IMR-90 (cell line): ENCODE measurements at regions not wholly inside any gene's neighbourhood (a gene's known extent, or its start where the extent isn't known, plus 50 kb on each side); places are given as distances from the start of the nearest gene placed in this dataset.

Experiments used
- ATAC-seq: fragments of 200-7000 bp; cut with Tn5 transposase; 2 replicates; pipeline ENCODE4 v1.9.1; 2020; ENCODE audit warnings: low read depth, mild to moderate bottlenecking, moderate library complexity
- BruUV-seq: library from RNA; stranded (reverse); fragments of 400-500 nt; replicated peaks from 2 replicates; lab custom pipeline; 2021; lab: Mats Ljungman, UMichigan
- CTCF ChIA-PET: fragments of 300-600 bp; formaldehyde crosslinking; extraction: SDS; loops from one replicate; lab custom pipeline; 2021; ENCODE audit warnings: antibody characterized with exemption; lab: Yijun Ruan, JAX
- POLR2A ChIA-PET: fragments of 300-600 bp; sonication (Branson Sonifier 250); formaldehyde crosslinking; loops from one replicate; lab custom pipeline; 2022; ENCODE audit warnings: antibody characterized with exemption; ENCODE audit not compliant: unreplicated experiment; lab: Charles Lee
- DNase-seq: peaks from one replicate; pipeline ENCODE4 v3.0.0; 2013
- H2AFZ ChIP-seq: replicated peaks from 2 replicates; pipeline ENCODE3; 2013; ENCODE audit warnings: low read length, mild to moderate bottlenecking; ENCODE audit not compliant: poor library complexity
- H2AK5ac ChIP-seq: 2 replicates; pipeline ENCODE4 v1.6.1; 2013; ENCODE audit warnings: low read depth, low read length, inconsistent platforms
- H2AK9ac ChIP-seq: replicated peaks from 2 replicates; pipeline ENCODE3; 2013; ENCODE audit warnings: mild to moderate bottlenecking, low read depth, low read length, moderate library complexity; ENCODE audit not compliant: poor library complexity
- H2BK120ac ChIP-seq: 2 replicates; pipeline ENCODE4 v1.6.1; 2013; ENCODE audit warnings: low read depth, low read length, inconsistent platforms
- H2BK15ac ChIP-seq: 3 replicates; pipeline ENCODE4 v1.6.1; 2013; ENCODE audit warnings: low read depth, low read length, inconsistent platforms
- H2BK20ac ChIP-seq: 2 replicates; pipeline ENCODE4 v1.6.1; 2013; ENCODE audit warnings: low read depth, mild to moderate bottlenecking, inconsistent platforms, low read length, moderate library complexity
- H2BK5ac ChIP-seq: 2 replicates; pipeline ENCODE4 v1.6.1; 2013; ENCODE audit warnings: mild to moderate bottlenecking, low read depth, low read length, inconsistent platforms; ENCODE audit not compliant: poor library complexity, severe bottlenecking
- H3K14ac ChIP-seq: replicated peaks from 2 replicates; pipeline ENCODE4 v1.6.1; 2013; ENCODE audit warnings: low read depth, low read length, inconsistent platforms
- H3K18ac ChIP-seq: 2 replicates; pipeline ENCODE4 v1.6.1; 2013; ENCODE audit warnings: low read depth, low read length, control low read depth
- H3K23ac ChIP-seq: 2 replicates; pipeline ENCODE4 v1.6.1; 2013; ENCODE audit warnings: low read depth, low read length, inconsistent platforms
- H3K27ac ChIP-seq: 2 replicates; pipeline ENCODE4 v1.5.1; 2013; ENCODE audit warnings: mild to moderate bottlenecking, control low read depth, low read length; ENCODE audit not compliant: insufficient read depth
- H3K27me3 ChIP-seq: 2 replicates; pipeline ENCODE4 v1.6.1; 2013; ENCODE audit warnings: low read length; ENCODE audit not compliant: control insufficient read depth, insufficient read depth
- H3K36me3 ChIP-seq: 2 replicates; pipeline ENCODE4 v1.6.1; 2013; ENCODE audit warnings: low read length, mixed read lengths; ENCODE audit not compliant: control insufficient read depth, insufficient read depth
- H3K4ac ChIP-seq: 2 replicates; pipeline ENCODE4 v1.6.1; 2013; ENCODE audit warnings: low read depth, low read length, inconsistent platforms
- H3K4me1 ChIP-seq: 2 replicates; pipeline ENCODE4 v1.6.1; 2013; ENCODE audit warnings: low read length, mixed read lengths; ENCODE audit not compliant: control insufficient read depth, insufficient read depth
- H3K4me2 ChIP-seq: 2 replicates; pipeline ENCODE4 v1.6.1; 2013; ENCODE audit warnings: low read depth, mild to moderate bottlenecking, control low read depth, low read length, moderate library complexity
- H3K4me3 ChIP-seq: 2 replicates; pipeline ENCODE4 v1.5.1; 2013; ENCODE audit warnings: low read depth, mild to moderate bottlenecking, control low read depth, low read length, moderate library complexity; ENCODE audit not compliant: insufficient read depth
- H3K56ac ChIP-seq: 2 replicates; pipeline ENCODE4 v1.6.1; 2013; ENCODE audit warnings: low read length, inconsistent platforms; ENCODE audit not compliant: insufficient read depth; ENCODE audit errors: extremely low read depth
- H3K79me1 ChIP-seq, 2 experiments: 2 replicates each; pipeline ENCODE4 v1.6.1; 2013; ENCODE audit warnings: low read length in 2 of 2, inconsistent platforms in 1 of 2, low read depth in 1 of 2
- H3K9ac ChIP-seq: 2 replicates; pipeline ENCODE4 v1.6.1; 2013; ENCODE audit warnings: low read depth, low read length, control low read depth
- H3K9me1 ChIP-seq: 2 replicates; pipeline ENCODE4 v1.6.1; 2013; ENCODE audit warnings: low read length, inconsistent platforms; ENCODE audit not compliant: insufficient read depth
- H3K9me3 ChIP-seq: 2 replicates; pipeline ENCODE4 v1.6.1; 2013; ENCODE audit warnings: low read length; ENCODE audit not compliant: control insufficient read depth, insufficient read depth
- H4K20me1 ChIP-seq: 2 replicates; pipeline ENCODE4 v1.6.1; 2013; ENCODE audit warnings: low read length, inconsistent platforms; ENCODE audit not compliant: insufficient read depth
- H4K5ac ChIP-seq: 2 replicates; pipeline ENCODE4 v1.6.1; 2013; ENCODE audit warnings: mild to moderate bottlenecking, low read depth, low read length, control low read depth
- H4K8ac ChIP-seq, 2 experiments: 2 replicates each; pipeline ENCODE4 v1.6.1; 2013; ENCODE audit warnings: low read depth in 2 of 2, low read length in 2 of 2, control low read depth in 1 of 2, inconsistent platforms in 1 of 2
- H4K91ac ChIP-seq: 2 replicates; pipeline ENCODE4 v1.6.1; 2013; ENCODE audit warnings: low read depth, low read length, inconsistent platforms; ENCODE audit not compliant: insufficient read depth
- BHLHE40 ChIP-seq: fragments of 150-350 bp; IDR thresholded peaks from 2 replicates; pipeline ENCODE4 v1.6.1; 2016; ENCODE audit warnings: mild to moderate bottlenecking, low read depth, low read length
- CEBPB ChIP-seq: IDR thresholded peaks from 2 replicates; pipeline ENCODE4 v1.6.1; 2012; ENCODE audit warnings: low read depth, low read length, improper control_type of control experiment
- CHD1 ChIP-seq: IDR thresholded peaks from 2 replicates; pipeline ENCODE4 v1.6.1; 2012; ENCODE audit warnings: low read depth, low read length, improper control_type of control experiment
- CTCF ChIP-seq: conservative IDR thresholded peaks from 2 replicates; pipeline ENCODE4 v1.5.1; 2012; ENCODE audit warnings: mild to moderate bottlenecking, low read depth, low read length, improper control_type of control experiment
- ELK1 ChIP-seq: fragments of 150-350 bp; IDR thresholded peaks from 2 replicates; pipeline ENCODE4 v1.6.1; 2016; ENCODE audit warnings: low read depth, mild to moderate bottlenecking, low read length, moderate library complexity, borderline replicate concordance
- FOS ChIP-seq: fragments of 150-350 bp; IDR thresholded peaks from 2 replicates; pipeline ENCODE4 v1.6.1; 2016; ENCODE audit warnings: low read depth, low read length
- MAFK ChIP-seq: IDR thresholded peaks from 2 replicates; pipeline ENCODE4 v1.6.1; 2012; ENCODE audit warnings: low read depth, low read length, improper control_type of control experiment
- MAZ ChIP-seq: IDR thresholded peaks from 2 replicates; pipeline ENCODE4 v1.6.1; 2012; ENCODE audit warnings: low read depth, mild to moderate bottlenecking, low read length, improper control_type of control experiment, moderate library complexity, borderline replicate concordance
- MXI1 ChIP-seq: IDR thresholded peaks from 2 replicates; pipeline ENCODE4 v1.6.1; 2012; ENCODE audit warnings: low read depth, mild to moderate bottlenecking, low read length, moderate library complexity, borderline replicate concordance
- NFE2L2 ChIP-seq: fragments of 150-350 bp; IDR thresholded peaks from 2 replicates; pipeline ENCODE4 v1.6.1; 2016; ENCODE audit warnings: low read depth, mild to moderate bottlenecking, low read length
- RCOR1 ChIP-seq: IDR thresholded peaks from 2 replicates; pipeline ENCODE4 v1.6.1; 2012; ENCODE audit warnings: mild to moderate bottlenecking, low read length, improper control_type of control experiment; ENCODE audit not compliant: insufficient replicate concordance
- RFX5 ChIP-seq: IDR thresholded peaks from 2 replicates; pipeline ENCODE4 v1.8.0; 2012; ENCODE audit warnings: low read depth, mild to moderate bottlenecking, low read length, moderate library complexity
- SMC3 ChIP-seq: fragments of 150-350 bp; IDR thresholded peaks from 2 replicates; pipeline ENCODE4 v1.6.1; 2016; ENCODE audit warnings: low read depth, mild to moderate bottlenecking, antibody characterized with exemption, low read length, moderate library complexity
- USF2 ChIP-seq: fragments of 150-350 bp; IDR thresholded peaks from 2 replicates; pipeline ENCODE4 v1.6.1; 2017; ENCODE audit warnings: mild to moderate bottlenecking, antibody characterized with exemption, low read length, low read depth
- WGBS, 2 experiments: methylation state at CpG; one replicate each; pipeline versions ENCODE4 v1.1.5 to v1.1.7; 2013; ENCODE audit warnings: missing lambda C conversion rate in 2 of 2; ENCODE audit not compliant: insufficient read length in 1 of 2; ENCODE audit errors: extremely low coverage in 2 of 2; 5-methylcytosine and 5-hydroxymethylcytosine counted together
- dilution Hi-C: fragments of 300-500 bp; cut with HindIII; formaldehyde crosslinking; loops from one replicate; pipeline ENCODE4 v1.14.3; 2018; ENCODE audit warnings: low sequenced_read_pairs; ENCODE audit not compliant: unreplicated experiment
- in situ Hi-C: fragments of 300-500 bp; cut with MboI; formaldehyde crosslinking; loops from 3 replicates; pipeline ENCODE4 v1.14.3; 2019; ENCODE audit warnings: low sequenced_read_pairs, inconsistent platforms, mixed read lengths
- intact Hi-C: fragments of 100-400 bp; cut with micrococcal nuclease; formaldehyde crosslinking; loops from 2 replicates; pipeline ENCODE4 v1.10.0; 2022

- no CpG with 5 or more reads among the region's 4 CpGs for WGBS, 2 experiments
- ChIA-PET CTCF (no interaction called here), POLR2A (no interaction called here)
- Histone ChIP-seq H3K14ac (no peak overlapping the region), H3K4me1 (peaks cover 8% of the 10 kb centered on the region), H3K36me3 (no peaks in the 10 kb centered on the region), H3K56ac (no peak overlapping the region), H3K18ac (no peak overlapping the region), H3K4me3 (no peak overlapping the region), H3K9ac (no peak overlapping the region), H3K9me1 (no peaks in the 10 kb centered on the region), H3K27ac (no peak overlapping the region), H2BK20ac (no peak overlapping the region), H4K91ac (no peak overlapping the region), H3K27me3 (no peaks in the 10 kb centered on the region), H2AK5ac (no peak overlapping the region), H2BK15ac (no peak overlapping the region), H3K23ac (no peak overlapping the region), H3K4ac (no peak overlapping the region), H4K20me1 (no peaks in the 10 kb centered on the region), H4K5ac (no peak overlapping the region), H3K9me3 (no peaks in the 10 kb centered on the region), H2BK5ac (no peak overlapping the region), H2AK9ac (no peak overlapping the region), H3K4me2 (no peak overlapping the region), H4K8ac (no peak overlapping the region), H2AFZ (no peak overlapping the region), H2BK120ac (no peak overlapping the region), H3K79me1 (no peaks in the 10 kb centered on the region)
- dilution Hi-C loops (no loop called here), in situ Hi-C loops (no loop called here), intact Hi-C loops (no loop called here)
- TF ChIP-seq ELK1 (no peak), CEBPB (no peak), MAFK (no peak), CHD1 (no peak), RCOR1 (no peak), MAZ (no peak), SMC3 (no peak), FOS (no peak), CTCF (no peak), USF2 (no peak), RFX5 (no peak), MXI1 (no peak), BHLHE40 (no peak), NFE2L2 (no peak)
- no peak for ATAC-seq
- DNase-seq, result no peak
- no TSS peak for BruUV-seq
Measured at GRCh38 chr1:29633771-29634170, 397.4 kb downstream of the PTPRU start.
